ENCODE measurements at regions not wholly inside any gene's neighbourhood (a gene's known extent, or its start where the extent isn't known, plus 50 kb on each side); places are given as distances from the start of the nearest gene placed in this dataset.

DNA sequence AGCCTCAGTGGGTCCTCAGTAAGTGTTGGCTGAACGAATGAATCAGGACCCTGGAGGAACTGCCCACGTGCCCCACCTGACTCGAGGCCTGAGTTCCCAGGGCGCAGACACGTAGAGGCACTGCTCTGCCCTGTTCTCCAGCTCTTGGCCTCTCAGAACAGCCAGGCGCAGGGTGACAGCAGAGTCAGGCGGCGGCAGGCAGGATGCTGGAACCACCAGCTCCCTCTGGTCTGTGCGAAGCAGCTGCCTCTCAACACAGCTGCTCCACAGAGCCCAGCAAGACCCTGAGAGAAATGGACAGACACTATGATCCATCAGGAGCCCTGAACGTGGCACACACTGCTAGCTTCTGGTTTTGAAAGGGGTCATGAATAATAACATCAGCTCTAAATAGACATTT is 53.1 kb upstream of the BCO1 start:
- DNase-seq = no peak

DNA sequence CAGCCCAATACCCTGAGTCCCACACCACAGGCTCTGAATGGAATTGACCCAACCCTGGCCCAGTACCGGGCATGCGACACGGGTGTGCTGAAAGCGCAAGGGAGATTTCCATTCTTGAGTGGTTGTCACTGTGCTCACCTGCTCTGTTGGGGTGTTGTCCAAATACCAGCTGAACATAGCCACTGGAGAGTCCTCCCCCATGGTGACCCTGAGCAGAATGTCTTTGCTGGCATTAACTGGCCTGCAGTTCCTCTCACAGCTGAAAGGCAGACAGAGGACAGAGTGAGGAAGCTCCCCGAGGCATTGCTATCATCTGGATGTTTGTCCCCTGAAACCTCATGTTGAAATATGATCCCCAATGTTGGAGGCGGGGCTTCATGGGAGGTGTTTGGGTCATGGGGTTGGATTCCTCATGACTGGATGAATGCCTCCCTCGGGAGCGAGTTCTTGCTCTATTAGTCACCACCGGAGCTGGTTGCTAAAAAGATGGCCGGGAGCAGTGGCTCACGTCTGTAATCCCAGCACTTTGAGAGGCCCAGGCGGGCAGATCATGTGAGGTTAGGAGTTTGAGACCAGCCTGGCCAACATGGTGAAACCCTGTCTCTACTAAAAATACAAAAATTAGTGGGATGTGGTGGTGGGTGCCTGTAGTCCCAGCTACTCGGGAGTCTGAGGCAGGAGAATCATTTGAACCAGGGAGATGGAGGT is 57.3 kb upstream of the BCO1 start:
- peak; percentile 92 for DNase-seq

DNA sequence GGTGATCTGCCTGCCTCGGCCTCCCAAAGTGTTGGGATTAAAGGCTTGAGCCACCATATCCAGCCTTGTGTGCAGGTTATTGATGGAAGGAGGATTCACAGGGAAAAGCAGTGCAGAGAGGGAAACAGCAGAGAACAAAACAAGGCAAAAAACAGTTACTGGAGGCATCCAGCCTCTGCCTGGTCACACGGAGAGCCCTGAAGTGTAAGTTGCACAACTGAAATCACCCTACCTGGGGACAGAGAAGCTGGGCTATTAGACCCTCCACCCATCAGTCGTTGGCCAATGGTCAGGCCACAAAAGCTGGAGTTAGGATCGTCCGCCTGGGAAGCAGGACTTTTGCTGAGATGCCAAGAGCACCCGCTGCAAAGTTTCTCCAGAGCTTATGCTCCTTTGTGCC is 57.9 kb upstream of the BCO1 start:
- DNase-seq = no peak

DNA sequence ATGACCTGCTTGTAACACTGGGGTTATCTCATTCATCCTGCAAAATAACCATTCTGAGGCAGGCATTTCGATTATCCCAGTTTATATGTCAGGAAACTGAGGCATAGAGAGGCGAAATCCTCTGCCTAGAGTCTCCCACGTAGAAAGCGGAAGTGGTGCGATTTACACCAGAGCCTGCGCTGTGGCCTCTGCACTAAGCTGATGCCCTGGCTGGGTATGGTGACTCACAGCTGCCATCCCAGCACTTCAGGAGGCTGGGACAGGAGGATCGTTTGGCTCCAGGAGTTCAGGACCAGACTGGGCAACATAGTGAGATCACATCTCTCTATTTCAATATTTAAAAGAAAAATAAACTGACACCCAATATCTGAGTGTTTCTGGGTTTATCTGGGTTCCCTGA is 59.3 kb upstream of the BCO1 start:
- DNase-seq = no peak

DNA sequence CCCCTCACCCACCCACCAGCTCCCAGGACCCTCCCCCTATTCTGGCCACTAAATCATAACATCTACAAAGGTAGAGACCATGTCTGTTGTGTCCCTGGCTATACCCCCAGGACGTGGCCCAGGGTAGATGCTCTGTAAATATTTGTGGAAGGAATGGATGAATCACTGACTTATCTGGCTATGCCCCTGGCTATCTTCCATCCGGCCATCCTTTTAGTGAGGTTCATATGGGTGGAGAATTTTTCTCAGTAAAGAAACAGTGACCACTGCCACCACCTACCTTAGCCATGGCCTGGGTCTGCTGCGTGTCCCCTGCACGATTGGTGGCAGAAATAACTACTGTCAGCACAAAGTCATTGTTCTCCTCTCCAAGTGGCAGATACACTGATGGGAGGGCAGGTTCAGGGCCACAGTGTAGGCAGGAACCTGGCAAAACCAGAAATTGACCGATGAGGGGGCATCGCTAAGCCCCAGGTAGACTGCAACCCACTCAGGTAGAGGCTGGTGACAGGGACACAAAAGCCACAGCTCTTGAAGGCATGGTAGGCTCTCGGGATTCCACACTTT is 63.1 kb upstream of the BCO1 start:
- DNase-seq = no peak

DNA sequence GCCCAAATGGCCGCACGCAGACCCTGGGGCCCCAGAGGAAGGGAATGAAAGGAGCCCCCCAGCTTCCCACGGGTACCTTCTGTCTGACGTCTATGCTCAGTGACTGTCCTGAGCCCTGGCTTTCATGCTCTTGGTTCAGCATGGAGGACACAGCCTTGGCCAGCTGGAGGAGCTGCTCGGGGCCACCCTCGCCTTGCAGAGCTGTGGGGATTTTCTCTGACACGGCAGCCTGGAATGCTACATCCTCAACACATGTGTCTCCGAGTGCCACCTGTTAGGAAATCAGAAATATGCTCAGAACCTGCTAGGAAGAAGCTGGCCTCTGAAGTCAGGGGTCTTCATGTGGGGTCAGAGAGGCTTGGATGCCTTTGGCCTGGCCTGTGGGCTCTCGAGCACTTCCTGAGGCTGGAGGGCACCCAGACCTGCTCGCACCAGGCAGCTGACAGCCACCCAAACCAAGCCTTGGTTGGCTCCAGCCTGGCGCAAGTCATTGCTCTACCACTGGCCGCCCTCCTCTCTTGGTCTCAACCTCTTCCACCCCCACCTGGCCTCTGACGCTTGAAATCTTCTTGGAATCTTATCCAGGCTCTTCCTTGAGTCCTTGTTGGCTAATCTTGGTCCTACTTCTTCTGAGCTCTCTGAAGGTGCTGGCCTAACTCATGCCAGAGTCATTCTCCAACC is 63.7 kb upstream of the BCO1 start:
- DNase-seq = no peak

DNA sequence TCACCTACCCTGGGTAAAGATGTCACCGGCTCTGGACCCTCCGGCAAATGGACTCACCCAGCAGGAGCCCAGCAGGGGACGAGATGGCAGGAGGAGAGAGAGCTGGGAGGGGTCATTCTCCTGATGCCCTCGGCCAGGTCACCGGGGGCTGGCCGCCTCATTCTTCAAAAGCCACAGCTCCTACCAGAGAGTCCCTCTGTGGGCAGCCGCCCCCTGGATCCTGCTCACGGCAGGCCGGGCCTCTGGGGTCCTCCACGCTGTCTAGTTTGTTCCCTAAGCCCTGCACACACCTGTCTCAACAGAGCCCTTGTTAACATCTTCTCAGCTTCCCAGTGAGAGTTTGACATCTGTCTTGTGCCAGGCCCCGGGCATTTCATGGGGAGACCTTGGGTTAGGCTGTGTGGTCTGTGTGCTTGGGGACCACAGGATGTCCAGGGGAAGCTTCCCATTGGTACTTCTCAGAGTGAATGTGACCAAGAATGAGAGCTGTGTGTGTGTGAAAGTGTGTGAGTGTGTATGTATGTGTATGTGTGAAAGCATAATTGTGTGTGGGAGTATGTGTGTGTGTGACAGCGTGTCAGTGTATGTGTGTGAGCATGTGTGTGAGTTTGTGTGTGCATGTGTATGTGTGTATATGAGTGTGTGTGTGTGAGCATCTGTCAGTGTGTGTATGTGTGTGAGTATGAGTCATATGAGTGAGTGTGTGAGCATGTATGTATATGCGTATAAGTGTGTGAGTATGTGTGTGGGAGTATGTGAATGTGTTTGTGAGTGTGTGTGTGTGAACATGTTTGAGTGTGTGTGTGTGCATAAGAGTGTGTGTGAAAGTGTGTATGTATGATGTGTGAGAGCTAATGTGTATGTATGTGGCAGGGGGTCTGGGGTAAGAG is 65.5 kb upstream of the BCO1 start:
- no peak for DNase-seq

DNA sequence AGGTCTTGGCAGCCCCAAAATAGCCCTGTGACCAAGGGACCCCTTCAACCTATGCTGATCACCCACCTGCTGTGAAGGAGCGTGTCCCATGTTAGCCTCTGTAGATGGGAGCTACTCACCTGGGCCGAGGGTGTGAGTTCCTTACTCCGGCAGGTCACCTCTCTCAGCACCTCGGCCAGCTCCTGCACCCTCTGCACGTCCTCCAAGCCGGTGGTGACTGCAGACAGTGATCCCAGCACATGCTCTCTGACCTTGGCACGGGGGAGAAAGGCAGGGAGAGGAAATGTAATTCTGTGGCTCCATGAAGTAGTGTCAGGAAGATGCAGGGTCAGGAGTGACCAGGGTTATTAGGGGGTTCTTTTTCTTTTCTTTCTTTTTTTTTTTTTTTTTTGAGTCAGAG is 67.7 kb upstream of the BCO1 start:
- DNase-seq = no peak

DNA sequence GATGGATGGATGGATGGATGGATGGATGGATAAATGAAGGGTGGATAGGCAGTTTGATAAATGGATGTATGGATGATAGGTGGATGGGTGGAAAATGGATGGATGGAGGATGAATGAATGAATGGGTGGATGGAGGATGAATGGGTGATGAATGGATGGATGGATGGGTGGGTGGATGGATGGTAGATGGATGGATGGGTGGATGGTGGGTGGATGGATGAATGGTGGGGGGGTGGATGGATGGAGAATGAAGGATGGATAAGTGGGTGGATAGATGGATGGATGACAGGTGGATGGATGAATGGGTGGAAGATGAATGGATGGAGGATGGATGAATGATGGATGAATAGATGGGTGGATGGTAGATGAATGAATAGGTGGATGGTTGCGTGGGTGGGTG is 70.1 kb upstream of the BCO1 start:
- DNase-seq = no peak

DNA sequence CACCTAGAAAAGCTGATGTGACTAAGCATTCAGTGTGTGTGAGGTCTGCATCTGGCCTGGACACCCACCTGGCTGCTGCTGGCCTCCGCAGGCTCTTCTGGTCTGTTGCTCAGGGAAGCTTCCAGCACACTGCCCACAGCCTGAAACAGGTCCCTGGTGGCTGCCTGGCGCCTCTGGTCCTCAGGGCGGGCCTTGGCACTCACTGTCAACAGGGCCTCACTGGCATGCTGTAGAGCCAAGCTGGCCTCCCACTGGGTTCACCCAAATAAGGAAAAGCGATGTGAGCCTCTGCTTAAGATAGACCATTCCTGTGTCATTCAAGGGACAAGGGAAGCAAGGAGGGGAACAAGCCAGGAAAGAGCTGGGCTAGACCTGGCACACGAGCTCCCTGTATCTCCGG is 70.6 kb upstream of the BCO1 start:
- no peak for DNase-seq

DNA sequence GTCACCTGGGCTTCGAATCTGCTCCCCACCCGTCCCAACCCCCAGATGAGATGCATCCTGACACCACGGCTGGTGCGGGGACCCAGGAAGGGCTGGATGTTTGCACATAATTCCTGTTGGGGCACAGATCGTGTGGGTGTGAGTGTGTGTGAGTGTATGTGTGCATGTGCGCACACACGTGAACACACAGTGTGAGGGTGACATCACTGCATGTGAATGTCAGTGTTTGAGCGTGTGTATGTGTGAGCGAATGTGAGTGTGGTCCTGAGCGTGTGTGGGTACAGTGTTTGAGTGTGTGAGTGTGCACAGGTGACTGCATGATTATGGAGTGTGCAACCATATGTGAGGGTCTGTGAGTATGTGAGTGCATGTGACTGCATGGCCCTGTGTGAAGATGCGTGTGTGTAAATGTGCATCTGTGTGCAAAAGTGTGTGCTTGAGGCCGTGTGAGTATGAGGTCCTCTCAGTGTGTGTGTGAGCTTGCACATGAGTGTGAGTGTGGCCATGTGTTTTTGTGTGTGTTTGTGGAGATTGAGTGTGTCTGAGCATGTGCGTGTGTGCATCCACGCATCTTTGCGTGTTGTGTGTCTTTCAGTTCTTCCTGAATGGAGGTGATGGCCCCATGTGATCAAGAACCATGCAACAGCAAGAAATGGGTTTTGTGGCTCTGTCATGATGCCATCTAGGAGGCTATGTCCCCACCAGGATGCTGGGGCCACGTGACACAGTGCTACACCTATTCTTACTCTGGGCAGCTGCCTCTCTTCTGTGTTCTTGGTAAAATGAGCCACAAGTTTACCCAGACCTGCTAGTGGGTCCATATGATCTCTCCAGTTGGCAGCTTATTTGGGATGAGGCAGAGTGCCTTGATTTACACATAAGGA is 70.5 kb upstream of the GCSH start:
- DNase-seq = no peak

DNA sequence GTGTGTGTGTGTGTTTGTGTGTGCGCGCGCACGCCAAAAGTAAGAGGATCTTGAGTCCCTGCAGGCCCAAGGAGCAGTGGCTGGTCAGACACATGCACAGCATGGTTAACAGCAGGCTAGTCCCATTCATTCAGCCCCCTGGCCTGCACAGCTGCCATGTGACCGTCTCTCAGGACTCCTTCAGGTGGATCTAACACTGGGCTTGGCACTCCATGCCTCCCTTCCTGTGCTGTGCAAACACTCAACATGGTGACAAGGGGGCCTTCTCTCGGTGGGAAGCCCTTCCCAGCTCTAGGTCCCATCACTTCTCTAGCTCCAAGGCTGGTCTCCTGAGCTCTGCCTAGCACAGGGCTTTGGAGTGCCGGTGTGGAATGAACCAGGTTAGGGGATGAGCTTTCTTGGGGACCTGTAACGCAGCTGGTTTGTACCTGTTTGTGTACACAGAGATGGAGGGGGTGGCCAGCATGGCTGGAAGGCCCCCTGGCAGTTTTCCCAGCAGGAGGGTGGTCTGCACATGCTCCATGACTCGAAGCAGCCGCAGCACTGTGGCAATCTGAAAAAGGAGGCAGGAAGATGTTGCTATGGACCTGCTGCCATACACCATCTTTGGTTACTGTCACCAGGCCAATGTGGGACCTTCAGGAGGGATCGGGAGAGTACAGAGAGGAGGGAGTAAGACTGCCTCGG is 69.4 kb upstream of the GCSH start:
- DNase-seq = no peak

DNA sequence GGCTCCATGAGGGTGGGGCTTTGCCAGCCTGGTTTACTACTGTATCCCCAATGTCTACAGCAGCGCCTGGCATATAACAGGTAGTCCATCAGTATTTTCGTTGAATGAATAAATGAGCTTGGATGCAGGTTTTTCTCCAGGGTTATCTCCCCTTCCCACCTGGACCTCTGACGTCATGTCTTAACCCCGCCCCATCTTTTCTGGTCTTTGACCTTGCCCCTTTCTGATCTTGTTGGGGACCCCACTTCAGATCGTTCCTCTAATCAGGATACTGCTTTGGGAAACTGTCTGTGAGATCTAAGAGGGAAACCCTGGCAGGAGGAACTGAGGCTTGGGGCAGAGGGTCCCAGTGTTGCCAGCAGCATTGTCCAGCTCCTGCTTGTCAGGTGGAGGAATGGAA is 68.8 kb upstream of the GCSH start:
- DNase-seq = no peak

DNA sequence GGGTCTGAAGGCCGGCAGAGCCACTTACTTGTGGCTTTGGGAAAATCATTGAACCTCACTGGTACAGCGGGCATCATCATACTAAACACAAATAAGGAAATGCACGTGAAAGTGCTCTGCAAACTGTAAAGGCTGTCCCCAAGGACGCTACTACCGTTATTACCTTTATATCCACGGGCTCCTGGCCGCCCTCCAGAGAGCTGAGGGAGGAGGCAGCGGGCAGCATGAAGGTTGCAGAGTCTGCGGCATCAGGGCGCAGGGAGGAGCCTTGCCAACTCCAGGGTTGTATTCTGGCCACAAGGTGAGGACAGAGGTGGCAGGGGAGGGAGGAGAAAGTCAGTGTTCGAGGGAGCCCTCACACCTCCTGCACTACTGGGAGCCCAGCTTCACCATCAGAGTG is 68.3 kb upstream of the GCSH start:
- DNase-seq = no peak

DNA sequence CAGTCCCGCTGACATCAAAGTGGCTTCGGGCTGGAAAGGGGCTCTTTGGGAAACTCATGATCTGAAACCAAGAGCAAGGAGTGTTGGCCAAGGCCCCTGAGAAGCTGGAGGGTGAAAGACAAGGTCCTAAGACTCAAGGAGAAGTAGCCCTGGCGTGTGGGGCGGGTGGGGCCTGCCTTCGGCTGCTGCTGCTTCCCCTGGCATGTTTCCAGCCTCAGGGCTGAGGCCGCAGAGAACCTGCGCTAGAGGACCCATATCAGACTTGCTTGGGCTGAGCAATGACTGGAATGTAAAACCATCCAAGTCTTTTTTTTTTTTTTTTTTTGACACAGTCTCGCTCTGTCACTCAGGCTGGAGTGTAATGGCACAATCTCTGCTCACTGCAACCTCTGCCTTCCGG is 67.5 kb upstream of the GCSH start:
- no peak for DNase-seq

DNA sequence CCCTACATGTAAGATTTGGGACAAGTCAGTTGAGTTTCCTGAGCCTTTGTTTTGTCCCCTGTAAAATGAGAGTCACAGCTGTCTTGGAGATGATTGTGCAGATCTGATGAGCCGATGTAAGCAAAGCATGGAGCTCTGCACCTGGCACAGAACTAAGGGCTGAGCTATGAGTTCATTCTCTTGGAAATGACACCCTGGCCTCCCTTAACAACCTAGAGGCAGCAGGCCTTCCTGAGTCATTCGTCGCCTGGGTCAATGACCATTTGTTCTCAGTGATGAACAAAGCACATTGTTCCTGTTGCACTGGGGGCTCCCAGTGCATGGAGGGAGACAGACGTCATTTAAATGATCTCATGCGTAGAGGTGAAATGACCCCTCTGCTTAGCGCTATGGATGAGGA is 62.8 kb upstream of the GCSH start:
- peak; percentile 61 for DNase-seq

DNA sequence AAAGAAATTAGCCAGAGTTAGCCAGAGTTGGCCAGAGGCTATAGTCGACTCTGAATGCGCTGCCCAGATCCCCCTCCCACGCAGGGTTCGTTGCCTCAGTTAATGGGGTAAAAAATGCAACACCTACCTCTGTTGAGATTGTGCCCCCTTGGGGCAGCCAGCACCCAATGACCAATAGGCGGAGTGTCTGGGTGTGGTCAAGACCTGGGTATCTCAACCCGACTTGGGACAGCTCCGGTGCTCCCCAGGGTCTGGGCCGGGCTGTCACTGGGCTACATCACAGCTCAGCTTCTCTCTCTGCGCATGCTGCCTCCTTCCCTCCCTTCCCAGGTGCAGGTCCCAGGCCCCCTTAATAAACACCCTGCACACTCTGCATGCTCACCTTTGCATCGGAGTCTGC is 59.6 kb upstream of the GCSH start:
- DNase-seq = no peak

DNA sequence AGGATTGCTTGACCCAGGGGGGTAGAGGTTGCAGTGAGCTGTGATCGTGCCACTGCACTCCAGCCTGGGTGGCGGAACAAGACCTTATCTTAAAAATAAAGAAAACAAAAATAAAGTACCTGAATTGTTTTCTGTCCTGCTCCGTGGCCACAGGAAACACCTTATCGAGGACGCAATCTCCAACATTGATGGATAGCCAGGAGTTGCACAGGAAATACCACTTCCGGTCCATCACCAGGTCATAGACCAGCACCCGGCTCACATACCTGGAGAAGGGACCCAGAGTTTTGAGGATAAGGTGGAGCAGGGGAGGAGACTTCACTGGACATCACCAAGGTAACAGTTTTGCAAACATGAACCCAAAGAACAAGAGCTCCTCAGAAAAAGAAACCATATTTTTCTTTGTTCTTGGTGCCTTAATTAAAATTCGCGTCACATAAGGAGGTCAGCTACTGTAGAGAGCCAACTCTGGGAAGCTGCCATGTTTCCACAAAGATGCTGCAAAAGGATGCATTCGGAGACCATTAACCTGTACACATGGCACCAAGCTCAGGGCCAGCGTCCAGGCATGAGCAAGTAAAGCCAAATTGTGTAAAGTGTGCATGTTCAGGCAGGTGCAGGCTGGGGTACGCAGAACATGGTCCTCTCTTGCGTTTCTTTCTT is 55.6 kb upstream of the GCSH start:
- DNase-seq = no peak

DNA sequence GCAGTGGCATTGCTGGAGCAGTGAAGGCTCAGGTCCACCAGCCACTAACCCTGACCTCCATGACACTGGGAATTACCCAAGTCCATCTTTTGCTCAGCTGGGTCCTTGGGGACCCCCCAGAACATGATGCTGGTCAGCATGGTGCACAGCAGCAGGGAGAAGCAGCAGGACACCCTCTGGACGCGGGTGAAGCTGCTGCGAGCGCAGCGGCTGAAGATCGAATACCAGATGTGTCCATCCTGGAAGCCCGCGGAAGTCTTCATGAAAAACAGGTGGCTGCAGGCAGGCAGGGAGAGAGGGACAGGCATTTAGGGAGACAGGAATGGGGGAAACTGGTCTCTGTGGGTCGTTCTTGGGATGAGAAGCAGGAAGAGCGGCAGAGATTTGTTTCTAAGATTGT is 53.4 kb upstream of the GCSH start:
- no peak for DNase-seq

DNA sequence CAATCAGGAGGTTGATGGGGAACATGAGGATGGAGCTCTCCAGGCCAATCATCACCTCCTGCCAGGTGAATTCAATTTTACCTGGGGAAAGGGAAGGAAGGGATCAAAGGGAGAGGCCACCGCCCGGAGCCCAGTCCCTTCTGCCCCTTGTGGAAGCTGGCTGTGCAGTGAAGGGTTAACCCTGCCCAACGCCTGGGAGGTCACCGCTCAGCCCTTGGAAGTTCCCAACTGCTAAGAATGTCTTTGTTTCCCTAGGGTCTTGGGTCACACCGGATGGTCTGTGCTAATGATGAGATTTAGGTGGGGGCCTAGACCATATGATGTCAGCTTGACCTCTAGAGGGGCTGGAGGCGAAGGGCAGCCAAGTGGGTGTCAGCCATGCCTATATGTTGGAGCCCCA is 52.1 kb upstream of the GCSH start:
- DNase-seq = no peak
